ENCODE measurements at regions not wholly inside any gene's neighbourhood (a gene's known extent, or its start where the extent isn't known, plus 50 kb on each side); places are given as distances from the start of the nearest gene placed in this dataset.

DNA sequence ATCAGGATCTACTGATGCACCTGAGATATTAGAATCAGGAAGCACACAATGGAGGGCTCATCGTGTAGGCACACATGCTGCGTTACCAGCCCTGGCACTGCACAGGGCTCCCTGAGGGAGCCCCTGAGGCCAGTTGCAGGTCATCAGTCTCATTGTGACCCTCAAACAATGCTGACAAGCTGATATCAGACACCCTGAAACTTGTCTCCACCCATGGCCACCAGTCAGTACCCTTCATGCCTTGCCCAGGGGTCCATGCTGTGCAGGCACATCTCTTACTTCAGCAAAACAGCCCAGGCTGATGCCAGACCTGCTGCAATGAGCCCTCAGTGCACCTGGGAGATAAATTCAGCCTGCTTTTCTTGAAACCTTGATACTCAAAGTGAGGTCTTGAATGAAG is 59.5 kb upstream of the SLC6A11 start:
- Histone ChIP-seq H3K27ac (ENCODE audit: extremely low read length, insufficient read depth, low read length) (no peak overlapping the region), H3K27me3 (ENCODE audit: control insufficient read depth in 1 of 2, insufficient read depth in 2 of 2, low read length in 2 of 2) (peaks cover 0 to 3% of the 10 kb centered on the region in 2 experiments; a peak in 1 of 5 replicates), H2AFZ (ENCODE audit: low read length) (no peak overlapping the region), H3K4me2 (ENCODE audit: low read depth, low read length) (no peak overlapping the region), H3K4me1 (ENCODE audit: insufficient read depth, low read length) (no peaks in the 10 kb centered on the region), H3K36me3 (replicated peaks in 1 of 2; ENCODE audit: control insufficient read depth in 1 of 2, insufficient read depth in 2 of 2, low read length in 2 of 2) (no peaks in the 10 kb centered on the region), H3K9me3 (ENCODE audit: low read length) (no peaks in the 10 kb centered on the region), H3K4me3 (replicated peaks in 1 of 3; ENCODE audit: insufficient read depth in 1 of 3, low read depth in 2 of 3, low read length in 3 of 3) (no peak overlapping the region), H3K9ac (ENCODE audit: insufficient read depth, low read depth, low read length) (no peak overlapping the region), H3K79me2 (ENCODE audit: insufficient read depth, low read length) (no peaks in the 10 kb centered on the region), H4K20me1 (ENCODE audit: insufficient read depth, low read length) (0 out of 2 replicates have a peak, but pooled peaks cover 3% of the 10 kb centered on the region)
- no CpG with 5 or more reads among the region's 2 CpGs for WGBS (ENCODE audit: low lambda C conversion rate)
- in situ Hi-C loops (cut with HindIII; ENCODE audit: extremely low pct_ligation_motif_present, low pct_unique_long_range_greater_than_20kb), result loop anchor here (5.0 kb wide), 2 partner anchors 126 to 306 kb away; no protein-coding TSS in a partner anchor
- FAIRE-seq, result no peak
- POLR2A ChIA-PET, result no interaction called here
- DNase-seq (ENCODE audit: low spot score), result no peak
- intact Hi-C loops (cut with micrococcal nuclease; ENCODE audit: unreplicated experiment), result loop anchor here (10.0 kb wide), 1 partner anchor 188 kb away; no protein-coding TSS in a partner anchor
- CTCF ChIA-PET (ENCODE audit: low intra/inter-chr PET ratio, low total read pairs), result interaction anchor here (5.3 kb wide), 1 partner anchor 128 kb away, joined by 45 read pairs; no protein-coding TSS in a partner anchor
- ATAC-seq, result no peak
- TF ChIP-seq RFX1 (IDR thresholded peaks at IDR 0.05) (no peak), MTF1 (CRISPR knock-in tag; IDR thresholded peaks at IDR 0.05) (no peak), ZNF570 (CRISPR knock-in tag; IDR thresholded peaks at IDR 0.05; ENCODE audit: borderline replicate concordance) (no peak), ZNF75D (CRISPR knock-in tag; IDR thresholded peaks at IDR 0.05; ENCODE audit: borderline replicate concordance) (no peak), ZNF619 (CRISPR knock-in tag; IDR thresholded peaks at IDR 0.05) (no peak), ZNF136 (CRISPR knock-in tag; IDR thresholded peaks at IDR 0.05; ENCODE audit: low read depth) (no peak)
- no TSS peak for BruUV-seq (replicated peaks)

- no peak overlapping the region for H2AFZ ChIP-seq (ENCODE audit: low read length)
- H4K20me1 ChIP-seq (ENCODE audit: insufficient read depth, low read length), result 0 out of 2 replicates have a peak, but pooled peaks cover 3% of the 10 kb centered on the region
- intact Hi-C loops (cut with micrococcal nuclease; ENCODE audit: unreplicated experiment) (loop anchor here (10.0 kb wide), 1 partner anchor 188 kb away; no protein-coding TSS in a partner anchor), in situ Hi-C loops (cut with HindIII; ENCODE audit: extremely low pct_ligation_motif_present, low pct_unique_long_range_greater_than_20kb) (loop anchor here (5.0 kb wide), 2 partner anchors 125 to 305 kb away; no protein-coding TSS in a partner anchor)
- DNase-seq (ENCODE audit: low spot score) (no peak), ATAC-seq (no peak), FAIRE-seq (no peak)
- no peak overlapping the region for H3K9ac ChIP-seq (ENCODE audit: insufficient read depth, low read depth, low read length)
- H3K4me1 ChIP-seq (ENCODE audit: insufficient read depth, low read length), result no peaks in the 10 kb centered on the region
- no peak overlapping the region for H3K4me2 ChIP-seq (ENCODE audit: low read depth, low read length)
- no peak overlapping the region for H3K4me3 ChIP-seq (replicated peaks in 1 of 3; ENCODE audit: insufficient read depth in 1 of 3, low read depth in 2 of 3, low read length in 3 of 3)
- ChIA-PET CTCF (ENCODE audit: low intra/inter-chr PET ratio, low total read pairs) (interaction anchor here (1.0 to 5.3 kb wide), 2 partner anchors 127 to 185 kb away, joined by 3 to 45 read pairs; no protein-coding TSS in a partner anchor), POLR2A (no interaction called here)
- peaks cover 0 to 6% of the 10 kb centered on the region in 2 experiments; a peak in 1 of 5 replicates for H3K27me3 ChIP-seq (ENCODE audit: control insufficient read depth in 1 of 2, insufficient read depth in 2 of 2, low read length in 2 of 2)
- H3K36me3 ChIP-seq (replicated peaks in 1 of 2; ENCODE audit: control insufficient read depth in 1 of 2, insufficient read depth in 2 of 2, low read length in 2 of 2), result no peaks in the 10 kb centered on the region
- no peaks in the 10 kb centered on the region for H3K9me3 ChIP-seq (ENCODE audit: low read length)
- H3K79me2 ChIP-seq (ENCODE audit: insufficient read depth, low read length), result no peaks in the 10 kb centered on the region
- WGBS (ENCODE audit: low lambda C conversion rate), result 8% methylated on average over 6 of the region's 10 CpGs
- no TSS peak for BruUV-seq (replicated peaks)
- no peak overlapping the region for H3K27ac ChIP-seq (ENCODE audit: extremely low read length, insufficient read depth, low read length)
- no peak for TF ChIP-seq KLF6 (CRISPR knock-in tag; IDR thresholded peaks at IDR 0.05)
- TF ChIP-seq ZNF558 (CRISPR knock-in tag; IDR thresholded peaks at IDR 0.05; ENCODE audit: borderline replicate concordance), result no peak
- TF ChIP-seq SMC3 (IDR thresholded peaks at IDR 0.05; ENCODE audit: low read length), result no peak
- TF ChIP-seq, protein P1, sequence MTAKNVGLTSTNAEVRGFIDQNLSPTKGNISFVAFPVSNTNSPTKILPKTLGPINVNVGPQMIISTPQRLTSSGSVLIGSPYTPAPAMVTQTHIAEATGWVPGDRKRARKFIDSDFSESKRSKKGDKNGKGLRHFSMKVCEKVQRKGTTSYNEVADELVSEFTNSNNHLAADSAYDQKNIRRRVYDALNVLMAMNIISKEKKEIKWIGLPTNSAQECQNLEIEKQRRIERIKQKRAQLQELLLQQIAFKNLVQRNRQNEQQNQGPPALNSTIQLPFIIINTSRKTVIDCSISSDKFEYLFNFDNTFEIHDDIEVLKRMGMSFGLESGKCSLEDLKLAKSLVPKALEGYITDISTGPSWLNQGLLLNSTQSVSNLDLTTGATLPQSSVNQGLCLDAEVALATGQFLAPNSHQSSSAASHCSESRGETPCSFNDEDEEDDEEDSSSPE (CRISPR knock-in tag; IDR thresholded peaks at IDR 0.05), result no peak
- TF ChIP-seq UBTF (CRISPR knock-in tag; IDR thresholded peaks at IDR 0.05), result no peak
- no peak for TF ChIP-seq HIC2 (CRISPR knock-in tag; IDR thresholded peaks at IDR 0.05; ENCODE audit: low read depth)
Measured at GRCh38 chr3:10757021-10757820, 58.8 kb upstream of the SLC6A11 start.

All from HepG2 (cell line).